ENCODE measurements at regions not wholly inside any gene's neighbourhood (a gene's known extent, or its start where the extent isn't known, plus 50 kb on each side); places are given as distances from the start of the nearest gene placed in this dataset.

DNA sequence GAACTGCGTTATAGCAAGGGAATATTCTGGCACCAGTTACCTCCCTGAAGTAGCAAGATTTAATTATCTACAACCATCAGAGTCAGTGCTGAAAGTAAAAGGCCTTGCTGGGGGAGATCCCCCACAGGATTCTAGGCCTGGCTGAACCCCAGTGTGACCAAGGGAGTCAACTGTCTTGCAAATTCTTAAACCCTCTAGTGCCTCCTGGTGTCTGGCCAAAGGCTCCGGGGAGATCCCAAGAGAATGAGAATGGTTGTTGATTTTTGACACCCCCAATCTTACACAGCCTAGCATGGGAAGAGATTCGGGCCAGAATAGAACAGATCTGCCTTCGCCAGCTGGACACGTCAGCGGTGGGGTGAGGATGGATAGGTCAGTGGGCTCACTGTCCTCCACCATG lies 179.4 kb downstream of the ERMARD start:
- no peaks in the 10 kb centered on the region for H4K20me1 ChIP-seq (ENCODE audit: low read depth, low read length)
- no peaks in the 10 kb centered on the region for H3K79me2 ChIP-seq (ENCODE audit: insufficient read depth, low read length)
- no peaks in the 10 kb centered on the region for H3K9me3 ChIP-seq (ENCODE audit: insufficient read depth, low read length)
- H3F3A ChIP-seq (ENCODE audit: insufficient read depth): no peaks in the 10 kb centered on the region
- H2AFZ ChIP-seq (ENCODE audit: low read depth, low read length, severe bottlenecking): no peak overlapping the region
- no peak overlapping the region for H3K4me2 ChIP-seq (ENCODE audit: low read depth, low read length, poor library complexity, severe bottlenecking)
- H3K9ac ChIP-seq (ENCODE audit: low read length): no peak overlapping the region
- no peak overlapping the region for H3K27ac ChIP-seq (ENCODE audit: low read depth, low read length)
- no peaks in the 10 kb centered on the region for H3K27me3 ChIP-seq (ENCODE audit: low read length)
- H3K9me2 ChIP-seq (replicated peaks; ENCODE audit: insufficient read depth, low read length): no peaks in the 10 kb centered on the region; the same call in 1 of the 2 replicates
- no peak overlapping the region for H3K4me3 ChIP-seq (ENCODE audit: insufficient read depth, low read length, poor library complexity, severe bottlenecking)
- TF ChIP-seq EZH2phosphoT487 (conservative IDR thresholded peaks at IDR 0.05; ENCODE audit: low read length): no peak
- TF ChIP-seq, protein P1, sequence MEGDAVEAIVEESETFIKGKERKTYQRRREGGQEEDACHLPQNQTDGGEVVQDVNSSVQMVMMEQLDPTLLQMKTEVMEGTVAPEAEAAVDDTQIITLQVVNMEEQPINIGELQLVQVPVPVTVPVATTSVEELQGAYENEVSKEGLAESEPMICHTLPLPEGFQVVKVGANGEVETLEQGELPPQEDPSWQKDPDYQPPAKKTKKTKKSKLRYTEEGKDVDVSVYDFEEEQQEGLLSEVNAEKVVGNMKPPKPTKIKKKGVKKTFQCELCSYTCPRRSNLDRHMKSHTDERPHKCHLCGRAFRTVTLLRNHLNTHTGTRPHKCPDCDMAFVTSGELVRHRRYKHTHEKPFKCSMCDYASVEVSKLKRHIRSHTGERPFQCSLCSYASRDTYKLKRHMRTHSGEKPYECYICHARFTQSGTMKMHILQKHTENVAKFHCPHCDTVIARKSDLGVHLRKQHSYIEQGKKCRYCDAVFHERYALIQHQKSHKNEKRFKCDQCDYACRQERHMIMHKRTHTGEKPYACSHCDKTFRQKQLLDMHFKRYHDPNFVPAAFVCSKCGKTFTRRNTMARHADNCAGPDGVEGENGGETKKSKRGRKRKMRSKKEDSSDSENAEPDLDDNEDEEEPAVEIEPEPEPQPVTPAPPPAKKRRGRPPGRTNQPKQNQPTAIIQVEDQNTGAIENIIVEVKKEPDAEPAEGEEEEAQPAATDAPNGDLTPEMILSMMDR (IDR thresholded peaks at IDR 0.05; ENCODE audit: insufficient read depth, low read length, poor library complexity, severe bottlenecking): no peak
- H3K36me3 ChIP-seq (ENCODE audit: low read length): no peaks in the 10 kb centered on the region

GRCh38 chr6:169927711-169928110 lies 176.3 kb downstream of the ERMARD start:
- Histone ChIP-seq H3K27me3 (ENCODE audit: low read length) (no peaks in the 10 kb centered on the region), H3K4me2 (ENCODE audit: low read depth, low read length, poor library complexity, severe bottlenecking) (no peak overlapping the region), H4K20me1 (ENCODE audit: low read depth, low read length) (no peaks in the 10 kb centered on the region), H3K4me3 (ENCODE audit: insufficient read depth, low read length, poor library complexity, severe bottlenecking) (no peak overlapping the region), H3K36me3 (ENCODE audit: low read length) (no peaks in the 10 kb centered on the region), H3F3A (ENCODE audit: insufficient read depth) (no peaks in the 10 kb centered on the region), H3K79me2 (ENCODE audit: insufficient read depth, low read length) (no peaks in the 10 kb centered on the region), H3K9me3 (ENCODE audit: insufficient read depth, low read length) (no peaks in the 10 kb centered on the region), H3K9me2 (replicated peaks; ENCODE audit: insufficient read depth, low read length) (no peaks in the 10 kb centered on the region; the same call in 1 of the 2 replicates), H2AFZ (ENCODE audit: low read depth, low read length, severe bottlenecking) (no peak overlapping the region), H3K9ac (ENCODE audit: low read length) (no peak overlapping the region), H3K27ac (ENCODE audit: low read depth, low read length) (no peak overlapping the region)
- TF ChIP-seq EZH2phosphoT487 (conservative IDR thresholded peaks at IDR 0.05; ENCODE audit: low read length): no peak
- TF ChIP-seq, protein P1 (IDR thresholded peaks at IDR 0.05; ENCODE audit: insufficient read depth, low read length, poor library complexity, severe bottlenecking): no peak

- Histone ChIP-seq H3K9me2 (replicated peaks; ENCODE audit: insufficient read depth, low read length) (no peaks in the 10 kb centered on the region; the same call in 1 of the 2 replicates), H2AFZ (ENCODE audit: low read depth, low read length, severe bottlenecking) (no peak overlapping the region), H3K9ac (ENCODE audit: low read length) (no peak overlapping the region), H3K27me3 (ENCODE audit: low read length) (no peaks in the 10 kb centered on the region), H3K4me2 (ENCODE audit: low read depth, low read length, poor library complexity, severe bottlenecking) (no peak overlapping the region), H3K4me3 (ENCODE audit: insufficient read depth, low read length, poor library complexity, severe bottlenecking) (no peak overlapping the region), H3K79me2 (ENCODE audit: insufficient read depth, low read length) (no peaks in the 10 kb centered on the region), H3K9me3 (ENCODE audit: insufficient read depth, low read length) (no peaks in the 10 kb centered on the region), H3K27ac (ENCODE audit: low read depth, low read length) (no peak overlapping the region), H3F3A (ENCODE audit: insufficient read depth) (no peaks in the 10 kb centered on the region), H4K20me1 (ENCODE audit: low read depth, low read length) (no peaks in the 10 kb centered on the region), H3K36me3 (ENCODE audit: low read length) (no peaks in the 10 kb centered on the region)
- TF ChIP-seq EZH2phosphoT487 (conservative IDR thresholded peaks at IDR 0.05; ENCODE audit: low read length): no peak
Observed at GRCh38 chr6:169926617-169927417, 175.4 kb downstream of the ERMARD start.

All from SU-DHL-6 (cell line).